SU-DHL-6 (cell line): ENCODE measurements at regions not wholly inside any gene's neighbourhood (a gene's known extent, or its start where the extent isn't known, plus 50 kb on each side); places are given as distances from the start of the nearest gene placed in this dataset.

Source experiments
- H2AFZ ChIP-seq: fragments of 200-600 bp; sonication (generic); 2 replicates; pipeline ENCODE4 v1.6.1; 2014; ENCODE audit warnings: low read depth, mild to moderate bottlenecking, moderate library complexity, mixed read lengths, antibody characterized with exemption, low read length; ENCODE audit not compliant: severe bottlenecking
- H3F3A ChIP-seq: fragments of 200-600 bp; shearing (Covaris generic); 2 replicates; pipeline ENCODE4 v1.6.0; 2016; ENCODE audit warnings: antibody characterized with exemption, mild to moderate bottlenecking; ENCODE audit not compliant: insufficient read depth
- H3K27ac ChIP-seq: fragments of 200-600 bp; sonication (generic); 2 replicates; pipeline ENCODE4 v1.5.1; 2016; ENCODE audit warnings: low read depth, mild to moderate bottlenecking, low read length, moderate library complexity, mixed read lengths
- H3K27me3 ChIP-seq: fragments of 200-600 bp; sonication (generic), shearing (Covaris generic); 2 replicates; pipeline ENCODE4 v1.6.0; 2014; ENCODE audit warnings: mild to moderate bottlenecking, low read length
- H3K36me3 ChIP-seq: fragments of 200-600 bp; sonication (generic); 2 replicates; pipeline ENCODE4 v1.6.1; 2014; ENCODE audit warnings: mild to moderate bottlenecking, low read length, mixed read lengths
- H3K4me2 ChIP-seq: fragments of 300-600, 200-600 bp; shearing (Covaris generic), sonication (generic); 2 replicates; pipeline ENCODE4 v1.6.0; 2014; ENCODE audit warnings: low read length, low read depth, mild to moderate bottlenecking; ENCODE audit not compliant: poor library complexity, severe bottlenecking
- H3K4me3 ChIP-seq: fragments of 200-600 bp; sonication (generic); 2 replicates; pipeline ENCODE4 v1.5.1; 2014; ENCODE audit warnings: antibody characterized with exemption, low read length, mild to moderate bottlenecking, mixed read lengths; ENCODE audit not compliant: insufficient read depth, poor library complexity, severe bottlenecking
- H3K79me2 ChIP-seq: fragments of 200-600 bp; sonication (generic); 2 replicates; pipeline ENCODE4 v1.6.1; 2014; ENCODE audit warnings: mild to moderate bottlenecking, low read length, moderate library complexity; ENCODE audit not compliant: insufficient read depth
- H3K9ac ChIP-seq: fragments of 200-600 bp; sonication (generic); 2 replicates; pipeline ENCODE4 v1.7.0; 2014; ENCODE audit warnings: mild to moderate bottlenecking, low read length
- H3K9me2 ChIP-seq: fragments of 200-600 bp; sonication (generic); replicated peaks from 2 replicates; pipeline ENCODE4 v1.6.1; 2014; ENCODE audit warnings: low read length; ENCODE audit not compliant: insufficient read depth
- H3K9me3 ChIP-seq: fragments of 200-600 bp; sonication (generic); 2 replicates; pipeline ENCODE4 v1.6.1; 2014; ENCODE audit warnings: low read length, mixed read lengths; ENCODE audit not compliant: insufficient read depth
- H4K20me1 ChIP-seq: fragments of 200-600 bp; sonication (generic); 2 replicates; pipeline ENCODE4 v1.6.1; 2014; ENCODE audit warnings: low read depth, mild to moderate bottlenecking, antibody characterized with exemption, low read length, moderate library complexity, mixed read lengths
- EZH2phosphoT487 ChIP-seq: fragments of 200-600 bp; sonication (generic), shearing (Covaris generic); conservative IDR thresholded peaks from 2 replicates; pipeline ENCODE4 v1.6.1; 2018; ENCODE audit warnings: mild to moderate bottlenecking, antibody characterized with exemption, low read length, moderate library complexity, mixed read lengths
- TF ChIP-seq, protein P1 (sequence below): fragments of 200-600 bp; sonication (generic); IDR thresholded peaks from one replicate; pipeline ENCODE4 v1.5.1; 2017; ENCODE audit warnings: antibody characterized with exemption, mild to moderate bottlenecking, low read length, moderate library complexity; ENCODE audit not compliant: insufficient read depth, poor library complexity, severe bottlenecking

DNA sequence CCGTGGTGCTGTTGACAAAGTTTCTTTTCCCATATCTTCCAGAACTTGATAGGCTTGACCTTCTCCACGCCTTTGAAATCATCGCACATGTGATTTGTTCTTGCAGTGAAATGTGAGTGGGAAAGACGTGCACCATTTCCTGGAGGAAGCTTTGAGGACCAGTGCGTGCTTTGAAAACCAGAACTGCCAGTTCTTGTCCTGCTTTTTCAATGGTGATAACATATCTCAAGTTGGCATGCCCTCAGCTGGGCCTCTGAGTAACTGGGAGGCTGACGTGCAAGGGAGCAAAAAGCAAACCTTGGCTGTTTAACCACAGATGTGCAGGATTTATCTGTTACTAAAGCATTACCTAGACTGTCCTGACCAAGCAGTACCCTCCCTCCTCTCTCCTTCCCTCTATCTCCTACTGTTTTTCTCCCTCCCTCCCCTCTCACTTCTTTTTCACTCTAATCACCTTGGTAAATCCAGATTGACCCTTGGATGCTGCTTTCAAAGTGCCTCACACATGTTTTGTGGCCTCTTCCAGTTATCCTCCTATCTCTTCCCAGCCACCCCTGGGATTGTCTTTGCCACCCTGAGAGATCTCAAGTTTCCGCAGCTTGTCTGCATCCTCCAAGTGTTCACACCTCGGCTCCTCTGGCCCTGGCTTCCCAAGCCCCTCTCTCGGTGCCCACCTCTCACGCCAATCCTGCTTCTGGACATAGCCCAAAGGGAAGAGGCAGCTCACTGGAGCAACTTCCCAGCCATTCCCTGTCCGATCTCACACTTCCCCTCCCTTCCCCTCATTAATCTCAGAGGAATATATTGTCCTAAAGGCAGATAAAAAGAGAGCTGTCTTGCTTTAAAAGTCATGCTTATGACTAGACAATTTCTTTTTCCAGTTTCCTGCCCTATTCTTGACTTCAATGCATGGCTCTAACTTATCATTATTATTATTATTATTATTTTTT is 198.3 kb downstream of the ERCC6L2 start:
- H3K36me3 ChIP-seq, result no peaks in the 10 kb centered on the region
- H3K4me3 ChIP-seq, result no peak overlapping the region
- H3K9me3 ChIP-seq, result no peaks in the 10 kb centered on the region
- H2AFZ ChIP-seq, result no peak overlapping the region
- H3K79me2 ChIP-seq, result no peaks in the 10 kb centered on the region
- H3F3A ChIP-seq, result no peaks in the 10 kb centered on the region
- no peak overlapping the region for H3K4me2 ChIP-seq
- no peaks in the 10 kb centered on the region for H3K9me2 ChIP-seq
- H3K27me3 ChIP-seq, result no peaks in the 10 kb centered on the region
- TF ChIP-seq, protein P1, sequence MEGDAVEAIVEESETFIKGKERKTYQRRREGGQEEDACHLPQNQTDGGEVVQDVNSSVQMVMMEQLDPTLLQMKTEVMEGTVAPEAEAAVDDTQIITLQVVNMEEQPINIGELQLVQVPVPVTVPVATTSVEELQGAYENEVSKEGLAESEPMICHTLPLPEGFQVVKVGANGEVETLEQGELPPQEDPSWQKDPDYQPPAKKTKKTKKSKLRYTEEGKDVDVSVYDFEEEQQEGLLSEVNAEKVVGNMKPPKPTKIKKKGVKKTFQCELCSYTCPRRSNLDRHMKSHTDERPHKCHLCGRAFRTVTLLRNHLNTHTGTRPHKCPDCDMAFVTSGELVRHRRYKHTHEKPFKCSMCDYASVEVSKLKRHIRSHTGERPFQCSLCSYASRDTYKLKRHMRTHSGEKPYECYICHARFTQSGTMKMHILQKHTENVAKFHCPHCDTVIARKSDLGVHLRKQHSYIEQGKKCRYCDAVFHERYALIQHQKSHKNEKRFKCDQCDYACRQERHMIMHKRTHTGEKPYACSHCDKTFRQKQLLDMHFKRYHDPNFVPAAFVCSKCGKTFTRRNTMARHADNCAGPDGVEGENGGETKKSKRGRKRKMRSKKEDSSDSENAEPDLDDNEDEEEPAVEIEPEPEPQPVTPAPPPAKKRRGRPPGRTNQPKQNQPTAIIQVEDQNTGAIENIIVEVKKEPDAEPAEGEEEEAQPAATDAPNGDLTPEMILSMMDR, result no peak
- TF ChIP-seq EZH2phosphoT487, result no peak
- no peak overlapping the region for H3K27ac ChIP-seq
- no peak overlapping the region for H3K9ac ChIP-seq
- no peaks in the 10 kb centered on the region for H4K20me1 ChIP-seq

GRCh38 chr9:96072930-96073329 is 197.4 kb downstream of the ERCC6L2 start:
- H3K27ac ChIP-seq, result no peak overlapping the region
- H2AFZ ChIP-seq, result no peak overlapping the region

GRCh38 chr9:96071815-96072124 is 196.3 kb downstream of the ERCC6L2 start:
- no peaks in the 10 kb centered on the region for H4K20me1 ChIP-seq
- no peaks in the 10 kb centered on the region for H3K9me3 ChIP-seq
- H3K36me3 ChIP-seq, result no peaks in the 10 kb centered on the region
- no peak overlapping the region for H2AFZ ChIP-seq
- H3K9ac ChIP-seq, result no peak overlapping the region
- no peak overlapping the region for H3K27ac ChIP-seq
- H3K4me3 ChIP-seq, result no peak overlapping the region
- H3K27me3 ChIP-seq, result no peaks in the 10 kb centered on the region
- no peaks in the 10 kb centered on the region for H3F3A ChIP-seq
- TF ChIP-seq, protein P1, result no peak
- no peak for TF ChIP-seq EZH2phosphoT487
- H3K9me2 ChIP-seq, result no peaks in the 10 kb centered on the region
- H3K79me2 ChIP-seq, result no peaks in the 10 kb centered on the region
- no peak overlapping the region for H3K4me2 ChIP-seq

More at GRCh38 chr9:96072930-96073329, 197.4 kb downstream of the ERCC6L2 start:
- Histone ChIP-seq H3K4me2 (no peak overlapping the region), H3K27me3 (no peaks in the 10 kb centered on the region), H4K20me1 (no peaks in the 10 kb centered on the region), H3K9me2 (no peaks in the 10 kb centered on the region), H3K9ac (no peak overlapping the region), H3K4me3 (no peak overlapping the region), H3F3A (no peaks in the 10 kb centered on the region), H3K9me3 (no peaks in the 10 kb centered on the region), H3K79me2 (no peaks in the 10 kb centered on the region), H3K36me3 (no peaks in the 10 kb centered on the region)
- TF ChIP-seq EZH2phosphoT487, result no peak
- TF ChIP-seq, protein P1, result no peak
